Skeletal muscle tissue (tissue), 3 donors: ENCODE measurements at regions not wholly inside any gene's neighbourhood (a gene's known extent, or its start where the extent isn't known, plus 50 kb on each side); places are given as distances from the start of the nearest gene placed in this dataset.

Source experiments
- H3K27ac ChIP-seq: one replicate; pipeline ENCODE4 v1.7.0; 2013; ENCODE audit warnings: mild to moderate bottlenecking, low read depth, low read length, inconsistent platforms
- H3K27me3 ChIP-seq, 3 donors: one replicate each; pipeline ENCODE4 v1.7.0; 2013; ENCODE audit warnings: low read length in 3 of 3; ENCODE audit not compliant: control insufficient read depth in 3 of 3, insufficient read depth in 3 of 3
- H3K36me3 ChIP-seq, 3 donors: one replicate each; pipeline ENCODE4 v1.7.0; 2013; ENCODE audit warnings: low read length in 3 of 3; ENCODE audit not compliant: control insufficient read depth in 3 of 3, insufficient read depth in 3 of 3
- H3K4me1 ChIP-seq, 3 donors: one replicate each; pipeline ENCODE4 v1.7.0; 2013; ENCODE audit warnings: low read length in 3 of 3, mild to moderate bottlenecking in 3 of 3; ENCODE audit not compliant: control insufficient read depth in 3 of 3, insufficient read depth in 3 of 3
- H3K4me3 ChIP-seq, 3 donors: one replicate each; pipeline ENCODE4 v1.7.0; 2013; ENCODE audit warnings: low read length in 3 of 3
- H3K9ac ChIP-seq, 3 donors: one replicate each; pipeline ENCODE4 v1.7.0; 2013; ENCODE audit warnings: low read length in 3 of 3, mild to moderate bottlenecking in 3 of 3, moderate library complexity in 2 of 3, low read depth in 1 of 3
- H3K9me3 ChIP-seq, 3 donors: one replicate each; pipeline ENCODE4 v1.7.0; 2013; ENCODE audit warnings: low read length in 3 of 3; ENCODE audit not compliant: control insufficient read depth in 3 of 3
- donor health status: Osteomylitis.

DNA sequence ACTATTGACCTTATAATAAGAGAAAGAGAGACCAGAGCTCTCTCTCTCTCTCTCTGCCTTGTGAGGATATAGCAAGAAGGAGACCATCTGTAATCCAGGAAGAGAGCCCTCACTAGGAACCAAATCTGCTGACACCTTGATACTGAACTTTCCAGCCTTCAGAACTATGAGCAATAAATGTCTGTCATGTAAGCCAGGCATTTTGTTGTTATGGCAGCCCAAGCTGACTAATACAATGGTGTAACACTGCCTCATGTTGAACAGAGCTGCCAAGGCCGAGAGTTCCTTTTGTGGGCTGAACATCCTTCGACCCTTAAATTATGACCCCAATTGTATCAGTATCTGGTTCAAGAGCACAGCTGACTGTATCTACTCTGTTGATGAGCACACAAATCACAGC is 108.0 kb downstream of the LRRC30 start:
- no peaks in the 10 kb centered on the region for H3K27me3 ChIP-seq
- H3K27ac ChIP-seq = no peak overlapping the region
- H3K9me3 ChIP-seq = no peaks in the 10 kb centered on the region
- no peak overlapping the region for H3K9ac ChIP-seq
- no peaks in the 10 kb centered on the region for H3K36me3 ChIP-seq
- no peaks in the 10 kb centered on the region for H3K4me1 ChIP-seq
- no peak overlapping the region for H3K4me3 ChIP-seq

DNA sequence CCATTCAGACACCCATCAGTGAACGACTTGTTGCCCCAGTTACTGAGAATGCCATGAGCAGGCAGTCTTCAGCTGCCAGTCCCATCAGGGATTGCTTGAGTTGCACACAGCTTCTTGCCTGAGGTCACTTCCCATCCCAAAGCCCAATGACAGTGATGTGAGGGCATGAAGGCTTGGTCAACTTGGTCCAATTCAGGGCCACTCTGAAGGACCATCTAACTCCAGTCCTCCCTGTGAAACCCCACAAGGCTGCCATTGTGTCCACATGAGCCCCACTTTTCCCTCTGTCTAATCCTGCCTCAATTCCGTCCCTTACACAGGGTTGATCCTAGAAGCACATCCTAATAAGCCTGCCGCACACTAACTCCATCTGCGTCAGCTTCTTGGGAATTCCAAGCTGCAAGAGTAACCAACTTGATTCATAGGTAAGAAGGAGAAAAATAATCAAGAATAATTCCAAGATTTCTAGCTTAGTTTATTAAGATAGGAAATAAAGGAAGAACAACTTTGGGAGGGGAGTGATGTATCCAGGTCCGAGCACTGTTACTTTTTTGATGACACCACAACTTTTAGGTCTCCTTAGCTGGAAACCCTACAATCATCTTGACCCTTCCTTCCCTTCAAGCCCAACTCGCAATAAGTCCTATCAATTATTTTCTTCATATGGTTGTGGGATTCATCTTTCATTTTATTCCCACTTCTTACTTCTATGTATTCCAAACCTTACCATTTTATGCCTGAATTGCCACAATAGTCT is 110.9 kb downstream of the LRRC30 start:
- H3K36me3 ChIP-seq = no peaks in the 10 kb centered on the region
- no peaks in the 10 kb centered on the region for H3K9me3 ChIP-seq
- H3K27ac ChIP-seq = no peak overlapping the region
- no peak overlapping the region for H3K9ac ChIP-seq
- no peaks in the 10 kb centered on the region for H3K27me3 ChIP-seq
- no peak overlapping the region for H3K4me3 ChIP-seq
- H3K4me1 ChIP-seq = no peaks in the 10 kb centered on the region

DNA sequence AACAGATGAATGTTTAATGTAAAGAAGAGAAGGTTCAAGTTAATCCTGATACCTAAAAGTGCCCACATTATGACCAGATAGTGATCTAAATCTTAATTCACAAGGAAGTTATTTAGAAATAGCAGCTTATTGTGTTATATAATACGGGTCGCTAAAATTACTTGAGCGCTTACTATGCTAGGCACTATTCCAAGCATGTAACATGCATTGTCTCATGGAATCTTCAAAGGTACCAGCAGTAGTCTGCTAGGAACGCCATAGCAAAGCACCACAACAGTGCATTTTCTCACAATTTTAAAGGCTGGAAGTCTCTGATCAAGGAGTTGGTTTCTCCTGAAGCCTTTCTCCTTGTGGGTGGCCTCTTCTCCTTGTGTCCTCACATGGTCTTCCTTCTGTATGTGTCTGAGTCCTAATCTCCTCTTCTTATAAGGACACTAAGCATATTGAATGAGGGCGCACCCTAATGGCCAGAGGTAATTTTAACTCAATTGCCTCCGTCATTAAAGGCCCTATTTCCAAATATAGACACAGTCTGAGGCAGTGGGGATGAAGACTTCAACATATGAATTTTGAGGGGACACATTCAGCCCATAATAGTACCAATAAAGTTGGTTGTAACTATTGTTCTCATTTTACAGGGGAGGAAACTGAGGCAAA is 118.4 kb downstream of the LRRC30 start:
- no peaks in the 10 kb centered on the region for H3K4me1 ChIP-seq
- H3K27ac ChIP-seq = no peak overlapping the region
- no peaks in the 10 kb centered on the region for H3K36me3 ChIP-seq
- H3K9ac ChIP-seq = no peak overlapping the region
- no peak overlapping the region for H3K4me3 ChIP-seq
- no peaks in the 10 kb centered on the region for H3K9me3 ChIP-seq
- H3K27me3 ChIP-seq = no peaks in the 10 kb centered on the region

DNA sequence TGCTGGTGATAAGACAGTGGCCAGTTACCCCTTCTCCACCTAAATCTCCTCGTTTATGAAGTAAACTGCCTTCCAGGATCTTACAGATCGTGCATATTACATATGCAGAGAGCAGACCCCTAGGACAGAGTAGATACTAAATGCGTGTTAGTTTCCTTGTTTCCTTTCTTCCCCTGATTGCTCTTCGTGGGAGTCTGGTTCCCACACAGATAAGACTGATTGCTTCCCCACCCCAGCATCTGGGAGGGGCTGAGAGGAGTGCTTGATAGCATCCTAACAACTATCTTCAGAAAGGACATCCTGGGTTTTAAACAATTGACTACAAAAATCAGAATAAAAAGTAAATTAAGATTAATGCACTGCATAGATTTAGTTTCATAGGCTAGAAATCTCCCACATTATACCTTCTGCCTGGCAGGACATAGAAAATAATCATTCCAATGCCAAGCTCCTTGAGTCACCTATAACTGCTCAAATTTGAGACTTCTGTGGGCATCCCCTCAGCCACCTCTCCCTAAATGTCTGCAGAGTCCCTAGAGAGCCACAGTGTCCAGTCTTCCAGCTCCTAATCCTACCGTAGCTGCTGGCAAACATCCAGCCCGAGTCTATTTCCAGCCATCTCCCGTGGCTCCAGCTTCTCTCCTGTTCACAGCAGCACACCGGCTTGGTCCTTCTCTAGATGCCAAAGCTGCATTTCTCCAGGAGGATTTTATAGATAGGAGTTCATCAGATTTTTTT is 128.3 kb downstream of the LRRC30 start:
- Histone ChIP-seq H3K36me3 (no peaks in the 10 kb centered on the region), H3K4me1 (peaks cover 0 to 2% (median 0%) of the 10 kb centered on the region in 3 donors), H3K9me3 (no peaks in the 10 kb centered on the region), H3K27me3 (no peaks in the 10 kb centered on the region), H3K27ac (no peak overlapping the region), H3K9ac (no peak overlapping the region), H3K4me3 (no peak overlapping the region)

- Histone ChIP-seq H3K9me3 (no peaks in the 10 kb centered on the region), H3K36me3 (no peaks in the 10 kb centered on the region), H3K27ac (no peak overlapping the region), H3K27me3 (no peaks in the 10 kb centered on the region), H3K4me1 (peaks cover 0 to 2% (median 0%) of the 10 kb centered on the region in 3 donors), H3K4me3 (no peak overlapping the region), H3K9ac (no peak overlapping the region)
These were observed 129.8 kb downstream of the LRRC30 start for GRCh38 chr18:7360606-7361170.

- Histone ChIP-seq H3K27ac (no peak overlapping the region), H3K9ac (no peak overlapping the region), H3K36me3 (no peaks in the 10 kb centered on the region), H3K4me1 (peaks cover 0 to 9% (median 6%) of the 10 kb centered on the region in 3 donors), H3K9me3 (peaks cover 0 to 2% (median 0%) of the 10 kb centered on the region in 3 donors), H3K27me3 (peaks cover 0 to 2% (median 0%) of the 10 kb centered on the region in 3 donors), H3K4me3 (no peak overlapping the region)
These were observed 132.4 kb downstream of the LRRC30 start for GRCh38 chr18:7363338-7363737.

- H3K4me1 ChIP-seq = peaks cover 8 to 21% (median 20%) of the 10 kb centered on the region in 3 donors
These were observed 135.7 kb downstream of the LRRC30 start for GRCh38 chr18:7366597-7366996.

GRCh38 chr18:7367336-7367735 is 136.4 kb downstream of the LRRC30 start:
- Histone ChIP-seq H3K9me3 (peaks cover 0 to 2% (median 0%) of the 10 kb centered on the region in 3 donors), H3K27me3 (peaks cover 0 to 2% (median 1%) of the 10 kb centered on the region in 3 donors), H3K4me1 (peaks cover 8 to 26% (median 20%) of the 10 kb centered on the region in 3 donors), H3K4me3 (no peak overlapping the region), H3K27ac (no peak overlapping the region), H3K9ac (no peak overlapping the region), H3K36me3 (no peaks in the 10 kb centered on the region)

More at GRCh38 chr18:7366597-7366996, 135.7 kb downstream of the LRRC30 start:
- H3K4me3 ChIP-seq = no peak overlapping the region
- H3K27me3 ChIP-seq = peaks cover 0 to 2% (median 0%) of the 10 kb centered on the region in 3 donors
- peaks cover 0 to 2% (median 0%) of the 10 kb centered on the region in 3 donors for H3K9me3 ChIP-seq
- peak overlapping the region in 1 of 3 donors; percentile 25 for H3K9ac ChIP-seq
- H3K27ac ChIP-seq = no peak overlapping the region
- no peaks in the 10 kb centered on the region for H3K36me3 ChIP-seq

DNA sequence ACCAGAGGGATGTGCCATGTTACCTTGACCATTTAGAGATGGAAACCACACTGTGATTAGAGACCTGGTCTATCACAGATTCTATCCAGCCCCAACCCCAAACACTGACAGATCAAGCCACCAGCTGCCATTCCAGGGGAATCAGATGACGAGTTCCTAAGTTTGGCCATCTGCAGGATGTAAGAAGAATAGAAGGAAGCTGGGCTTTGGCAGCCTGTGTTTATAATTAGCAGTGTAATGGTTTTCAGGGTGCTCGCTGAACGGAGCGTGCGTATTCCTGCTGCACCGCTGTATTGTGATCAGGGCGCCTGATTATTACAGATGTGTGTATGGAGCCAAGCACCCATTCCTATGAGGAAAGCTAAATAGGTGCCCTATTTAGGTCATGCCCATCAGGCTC is 138.1 kb downstream of the LRRC30 start:
- H3K9ac ChIP-seq = no peak overlapping the region
- H3K27me3 ChIP-seq = peaks cover 0 to 2% (median 2%) of the 10 kb centered on the region in 3 donors
- no peak overlapping the region for H3K27ac ChIP-seq
- H3K4me3 ChIP-seq = peak overlapping the region in 1 of 3 donors; percentile 1
- peaks cover 8 to 28% (median 20%) of the 10 kb centered on the region in 3 donors for H3K4me1 ChIP-seq
- H3K9me3 ChIP-seq = peaks cover 0 to 2% (median 0%) of the 10 kb centered on the region in 3 donors
- H3K36me3 ChIP-seq = no peaks in the 10 kb centered on the region
